ENCODE measurements at regions not wholly inside any gene's neighbourhood (a gene's known extent, or its start where the extent isn't known, plus 50 kb on each side); places are given as distances from the start of the nearest gene placed in this dataset.

- H3K9me3 Mint-ChIP-seq (ENCODE audit: unreplicated experiment): no peaks in the 10 kb centered on the region
- H3K27me3 Mint-ChIP-seq (ENCODE audit: unreplicated experiment): peaks cover 1% of the 10 kb centered on the region
- H3K4me3 Mint-ChIP-seq (ENCODE audit: unreplicated experiment): no peak overlapping the region
- TF ChIP-seq, protein P1, sequence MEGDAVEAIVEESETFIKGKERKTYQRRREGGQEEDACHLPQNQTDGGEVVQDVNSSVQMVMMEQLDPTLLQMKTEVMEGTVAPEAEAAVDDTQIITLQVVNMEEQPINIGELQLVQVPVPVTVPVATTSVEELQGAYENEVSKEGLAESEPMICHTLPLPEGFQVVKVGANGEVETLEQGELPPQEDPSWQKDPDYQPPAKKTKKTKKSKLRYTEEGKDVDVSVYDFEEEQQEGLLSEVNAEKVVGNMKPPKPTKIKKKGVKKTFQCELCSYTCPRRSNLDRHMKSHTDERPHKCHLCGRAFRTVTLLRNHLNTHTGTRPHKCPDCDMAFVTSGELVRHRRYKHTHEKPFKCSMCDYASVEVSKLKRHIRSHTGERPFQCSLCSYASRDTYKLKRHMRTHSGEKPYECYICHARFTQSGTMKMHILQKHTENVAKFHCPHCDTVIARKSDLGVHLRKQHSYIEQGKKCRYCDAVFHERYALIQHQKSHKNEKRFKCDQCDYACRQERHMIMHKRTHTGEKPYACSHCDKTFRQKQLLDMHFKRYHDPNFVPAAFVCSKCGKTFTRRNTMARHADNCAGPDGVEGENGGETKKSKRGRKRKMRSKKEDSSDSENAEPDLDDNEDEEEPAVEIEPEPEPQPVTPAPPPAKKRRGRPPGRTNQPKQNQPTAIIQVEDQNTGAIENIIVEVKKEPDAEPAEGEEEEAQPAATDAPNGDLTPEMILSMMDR (IDR thresholded peaks at IDR 0.05; ENCODE audit: partially characterized antibody, unreplicated experiment): no peak
- no peaks in the 10 kb centered on the region for H3K36me3 Mint-ChIP-seq (ENCODE audit: unreplicated experiment)
- no peak overlapping the region for H3K27ac Mint-ChIP-seq (ENCODE audit: unreplicated experiment)
- DNase-seq: no peak
- no peaks in the 10 kb centered on the region for H3K4me1 Mint-ChIP-seq (ENCODE audit: low read depth, unreplicated experiment)
Measured at GRCh38 chr4:155541716-155542115, 124.9 kb upstream of the GUCY1A1 start.

DNA sequence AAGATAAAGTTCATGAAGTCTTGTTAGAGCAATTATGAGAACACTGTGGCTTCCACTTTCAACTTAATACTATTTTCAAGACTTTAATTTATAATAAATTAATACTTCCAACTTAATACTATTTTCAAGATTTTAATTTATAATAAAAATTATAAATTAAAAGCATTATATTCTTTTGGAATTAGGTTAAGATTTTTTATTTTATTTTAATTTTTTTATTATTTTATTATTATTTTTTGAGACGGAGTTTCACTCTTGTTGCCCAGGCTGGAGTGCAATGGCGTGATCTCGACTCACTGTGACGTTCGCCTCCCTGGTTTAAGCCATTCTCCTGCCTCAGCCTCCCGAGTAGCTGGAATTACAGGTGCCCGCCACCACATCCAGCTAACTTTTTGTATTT, 126.0 kb upstream of the GUCY1A1 start:
- DNase-seq: no peak
- no peak overlapping the region for H3K27ac Mint-ChIP-seq (ENCODE audit: unreplicated experiment)
- no peaks in the 10 kb centered on the region for H3K9me3 Mint-ChIP-seq (ENCODE audit: unreplicated experiment)
- H3K27me3 Mint-ChIP-seq (ENCODE audit: unreplicated experiment): peaks cover 1% of the 10 kb centered on the region
- TF ChIP-seq, protein P1 (IDR thresholded peaks at IDR 0.05; ENCODE audit: partially characterized antibody, unreplicated experiment): no peak
- H3K4me1 Mint-ChIP-seq (ENCODE audit: low read depth, unreplicated experiment): no peaks in the 10 kb centered on the region
- no peak overlapping the region for H3K4me3 Mint-ChIP-seq (ENCODE audit: unreplicated experiment)
- no peaks in the 10 kb centered on the region for H3K36me3 Mint-ChIP-seq (ENCODE audit: unreplicated experiment)

GRCh38 chr4:155539746-155540145, 126.9 kb upstream of the GUCY1A1 start:
- TF ChIP-seq, protein P1 (IDR thresholded peaks at IDR 0.05; ENCODE audit: partially characterized antibody, unreplicated experiment): no peak
- H3K4me1 Mint-ChIP-seq (ENCODE audit: low read depth, unreplicated experiment): no peaks in the 10 kb centered on the region
- no peaks in the 10 kb centered on the region for H3K36me3 Mint-ChIP-seq (ENCODE audit: unreplicated experiment)
- H3K9me3 Mint-ChIP-seq (ENCODE audit: unreplicated experiment): no peaks in the 10 kb centered on the region
- no peak overlapping the region for H3K27ac Mint-ChIP-seq (ENCODE audit: unreplicated experiment)
- peaks cover 1% of the 10 kb centered on the region for H3K27me3 Mint-ChIP-seq (ENCODE audit: unreplicated experiment)
- H3K4me3 Mint-ChIP-seq (ENCODE audit: unreplicated experiment): no peak overlapping the region
- DNase-seq: no peak

DNA sequence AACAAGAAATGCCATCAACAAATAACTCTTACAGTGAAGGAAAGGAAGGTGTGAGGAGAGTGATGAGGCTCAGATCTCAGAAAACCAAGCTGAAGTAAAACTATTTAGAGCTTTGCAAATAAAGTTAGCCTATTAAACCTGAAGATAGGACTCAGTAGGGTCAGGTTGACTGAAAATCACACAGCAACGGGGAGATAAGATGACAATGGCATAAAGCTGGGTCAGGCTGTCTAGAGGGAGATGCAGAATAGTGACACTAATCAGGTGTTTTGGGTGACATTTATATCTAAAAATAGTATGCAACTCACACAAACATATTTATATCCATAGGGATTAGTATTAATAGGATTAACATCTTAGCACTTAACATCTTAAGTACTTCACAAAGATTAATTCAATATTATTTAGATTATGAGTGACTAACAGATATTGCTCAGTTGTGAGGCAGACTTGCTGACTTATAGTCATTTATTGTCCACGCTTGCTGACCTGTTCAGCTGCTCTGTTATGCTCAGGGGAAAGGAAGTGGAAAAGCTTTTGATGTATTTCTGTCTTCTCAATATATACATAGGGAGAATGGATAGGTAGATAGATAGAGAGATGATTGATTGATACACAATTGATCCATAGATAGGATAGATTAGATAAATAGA, 130.7 kb upstream of the GUCY1A1 start:
- H3K27ac Mint-ChIP-seq (ENCODE audit: unreplicated experiment): no peak overlapping the region
- H3K4me3 Mint-ChIP-seq (ENCODE audit: unreplicated experiment): no peak overlapping the region
- TF ChIP-seq, protein P1 (IDR thresholded peaks at IDR 0.05; ENCODE audit: partially characterized antibody, unreplicated experiment): no peak
- no peaks in the 10 kb centered on the region for H3K36me3 Mint-ChIP-seq (ENCODE audit: unreplicated experiment)
- no peak for DNase-seq
- H3K4me1 Mint-ChIP-seq (ENCODE audit: low read depth, unreplicated experiment): no peaks in the 10 kb centered on the region
- no peaks in the 10 kb centered on the region for H3K9me3 Mint-ChIP-seq (ENCODE audit: unreplicated experiment)
- H3K27me3 Mint-ChIP-seq (ENCODE audit: unreplicated experiment): no peaks in the 10 kb centered on the region

DNA sequence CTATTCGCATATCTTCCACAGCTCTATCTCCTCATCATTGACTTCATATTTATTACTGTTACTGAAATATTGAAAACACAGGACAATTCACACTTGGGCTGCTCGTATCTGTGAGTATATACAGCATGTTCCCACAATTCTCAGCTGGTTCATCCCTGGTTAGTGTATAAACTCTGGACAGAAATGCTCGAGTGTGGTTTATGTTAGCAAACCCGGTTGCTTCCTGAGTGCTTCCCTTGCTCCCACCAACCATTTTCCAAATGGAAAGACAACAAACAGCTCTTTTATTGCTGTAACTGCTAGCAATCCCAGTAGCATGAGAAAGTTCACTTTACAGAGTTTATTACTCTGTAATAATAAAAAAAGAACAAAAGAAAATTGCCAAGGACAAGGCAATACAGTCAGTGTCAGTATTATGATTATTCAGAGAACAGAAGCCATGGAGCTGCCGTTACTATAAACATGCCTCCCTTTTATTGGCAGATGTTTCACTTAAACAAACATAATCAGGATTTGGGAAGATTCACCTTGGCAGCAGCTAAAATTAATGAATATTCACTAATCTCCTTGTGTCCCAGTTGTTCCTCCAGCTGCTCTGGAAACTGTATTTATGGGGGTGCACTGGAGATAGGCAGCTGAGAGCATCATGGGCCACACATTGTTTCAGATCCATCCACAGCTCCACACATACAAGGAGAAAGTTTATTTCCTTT, 134.1 kb upstream of the GUCY1A1 start:
- H3K4me1 Mint-ChIP-seq (ENCODE audit: low read depth, unreplicated experiment): no peaks in the 10 kb centered on the region

More for the DNA sequence above, 134.1 kb upstream of the GUCY1A1 start:
- no peaks in the 10 kb centered on the region for H3K27me3 Mint-ChIP-seq (ENCODE audit: unreplicated experiment)
- no peaks in the 10 kb centered on the region for H3K36me3 Mint-ChIP-seq (ENCODE audit: unreplicated experiment)
- no peaks in the 10 kb centered on the region for H3K9me3 Mint-ChIP-seq (ENCODE audit: unreplicated experiment)
- no peak overlapping the region for H3K4me3 Mint-ChIP-seq (ENCODE audit: unreplicated experiment)
- no peak overlapping the region for H3K27ac Mint-ChIP-seq (ENCODE audit: unreplicated experiment)
- no peak for DNase-seq
- TF ChIP-seq, protein P1 (IDR thresholded peaks at IDR 0.05; ENCODE audit: partially characterized antibody, unreplicated experiment): no peak

Measured in glutamatergic neuron (in vitro differentiated cells).